HFFc6 (cell line): ENCODE measurements at regions not wholly inside any gene's neighbourhood (a gene's known extent, or its start where the extent isn't known, plus 50 kb on each side); places are given as distances from the start of the nearest gene placed in this dataset.

Experiments
- DNase-seq: peaks from one replicate; pipeline ENCODE4 v3.0.0-alpha.2; 2018
- H3K27ac Mint-ChIP-seq: 2 replicates; pipeline ENCODE4 v1.8.0; 2020; ENCODE audit warnings: mild to moderate bottlenecking, mixed read lengths
- H3K27me3 Mint-ChIP-seq: 2 replicates; pipeline ENCODE4 v1.8.0; 2021; ENCODE audit warnings: mild to moderate bottlenecking, moderate library complexity, mixed read lengths; ENCODE audit not compliant: insufficient read depth
- H3K36me3 Mint-ChIP-seq: 2 replicates; pipeline ENCODE4 v1.8.0; 2021; ENCODE audit warnings: low read depth, mixed read lengths
- H3K4me1 Mint-ChIP-seq: 2 replicates; pipeline ENCODE4 v1.8.0; 2020; ENCODE audit warnings: low read depth, mixed read lengths
- H3K4me3 Mint-ChIP-seq: 2 replicates; pipeline ENCODE4 v1.8.0; 2020; ENCODE audit warnings: mild to moderate bottlenecking, moderate library complexity, mixed read lengths
- H3K9me3 Mint-ChIP-seq: 2 replicates; pipeline ENCODE4 v1.8.0; 2020; ENCODE audit warnings: mild to moderate bottlenecking, mixed read lengths
- TF ChIP-seq, protein P1 (sequence below): fragments of 200-600 bp; sonication (generic); IDR thresholded peaks from 2 replicates; pipeline ENCODE4 v1.5.0; 2021; ENCODE audit warnings: antibody characterized with exemption, mild to moderate bottlenecking

DNA sequence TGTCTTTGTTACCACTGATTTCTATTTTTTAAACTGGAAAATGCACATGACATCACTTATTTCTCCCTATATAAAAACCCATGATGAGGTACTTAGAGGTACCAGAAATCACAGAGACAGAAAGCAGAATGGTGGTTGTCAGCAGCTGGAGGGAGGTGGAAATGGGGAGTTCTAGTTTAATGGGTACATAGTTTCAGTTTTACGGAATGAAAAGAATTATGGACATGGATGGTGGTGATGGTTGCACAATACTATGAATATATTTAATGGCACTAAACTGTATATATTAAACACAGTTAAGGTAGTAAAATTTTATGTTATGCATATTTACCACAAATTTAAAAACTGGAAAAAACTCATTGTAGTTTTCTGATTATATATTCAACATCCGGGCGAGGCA, 50.5 kb upstream of the CPEB4 start:
- H3K27me3 Mint-ChIP-seq: peaks cover 12% of the 10 kb centered on the region
- H3K9me3 Mint-ChIP-seq: no peaks in the 10 kb centered on the region
- H3K27ac Mint-ChIP-seq: no peak overlapping the region
- H3K36me3 Mint-ChIP-seq: no peaks in the 10 kb centered on the region
- DNase-seq: no peak
- peaks cover 11% of the 10 kb centered on the region; the same call in 1 of the 2 replicates for H3K4me1 Mint-ChIP-seq
- no peak overlapping the region for H3K4me3 Mint-ChIP-seq
- TF ChIP-seq, protein P1, sequence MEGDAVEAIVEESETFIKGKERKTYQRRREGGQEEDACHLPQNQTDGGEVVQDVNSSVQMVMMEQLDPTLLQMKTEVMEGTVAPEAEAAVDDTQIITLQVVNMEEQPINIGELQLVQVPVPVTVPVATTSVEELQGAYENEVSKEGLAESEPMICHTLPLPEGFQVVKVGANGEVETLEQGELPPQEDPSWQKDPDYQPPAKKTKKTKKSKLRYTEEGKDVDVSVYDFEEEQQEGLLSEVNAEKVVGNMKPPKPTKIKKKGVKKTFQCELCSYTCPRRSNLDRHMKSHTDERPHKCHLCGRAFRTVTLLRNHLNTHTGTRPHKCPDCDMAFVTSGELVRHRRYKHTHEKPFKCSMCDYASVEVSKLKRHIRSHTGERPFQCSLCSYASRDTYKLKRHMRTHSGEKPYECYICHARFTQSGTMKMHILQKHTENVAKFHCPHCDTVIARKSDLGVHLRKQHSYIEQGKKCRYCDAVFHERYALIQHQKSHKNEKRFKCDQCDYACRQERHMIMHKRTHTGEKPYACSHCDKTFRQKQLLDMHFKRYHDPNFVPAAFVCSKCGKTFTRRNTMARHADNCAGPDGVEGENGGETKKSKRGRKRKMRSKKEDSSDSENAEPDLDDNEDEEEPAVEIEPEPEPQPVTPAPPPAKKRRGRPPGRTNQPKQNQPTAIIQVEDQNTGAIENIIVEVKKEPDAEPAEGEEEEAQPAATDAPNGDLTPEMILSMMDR: no peak
